LNCAP (cell line): ENCODE measurements at regions not wholly inside any gene's neighbourhood (a gene's known extent, or its start where the extent isn't known, plus 50 kb on each side); places are given as distances from the start of the nearest gene placed in this dataset.

Source experiments
- TF ChIP-seq, protein P1 (sequence below): fragments of 450-650 bp; IDR thresholded peaks from 2 replicates; pipeline ENCODE4 v1.5.1; 2017; ENCODE audit warnings: mild to moderate bottlenecking

GRCh38 chr12:4012977-4013968 is 140.1 kb upstream of the PARP11 start:
- TF ChIP-seq, protein P1, sequence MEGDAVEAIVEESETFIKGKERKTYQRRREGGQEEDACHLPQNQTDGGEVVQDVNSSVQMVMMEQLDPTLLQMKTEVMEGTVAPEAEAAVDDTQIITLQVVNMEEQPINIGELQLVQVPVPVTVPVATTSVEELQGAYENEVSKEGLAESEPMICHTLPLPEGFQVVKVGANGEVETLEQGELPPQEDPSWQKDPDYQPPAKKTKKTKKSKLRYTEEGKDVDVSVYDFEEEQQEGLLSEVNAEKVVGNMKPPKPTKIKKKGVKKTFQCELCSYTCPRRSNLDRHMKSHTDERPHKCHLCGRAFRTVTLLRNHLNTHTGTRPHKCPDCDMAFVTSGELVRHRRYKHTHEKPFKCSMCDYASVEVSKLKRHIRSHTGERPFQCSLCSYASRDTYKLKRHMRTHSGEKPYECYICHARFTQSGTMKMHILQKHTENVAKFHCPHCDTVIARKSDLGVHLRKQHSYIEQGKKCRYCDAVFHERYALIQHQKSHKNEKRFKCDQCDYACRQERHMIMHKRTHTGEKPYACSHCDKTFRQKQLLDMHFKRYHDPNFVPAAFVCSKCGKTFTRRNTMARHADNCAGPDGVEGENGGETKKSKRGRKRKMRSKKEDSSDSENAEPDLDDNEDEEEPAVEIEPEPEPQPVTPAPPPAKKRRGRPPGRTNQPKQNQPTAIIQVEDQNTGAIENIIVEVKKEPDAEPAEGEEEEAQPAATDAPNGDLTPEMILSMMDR: no peak

DNA sequence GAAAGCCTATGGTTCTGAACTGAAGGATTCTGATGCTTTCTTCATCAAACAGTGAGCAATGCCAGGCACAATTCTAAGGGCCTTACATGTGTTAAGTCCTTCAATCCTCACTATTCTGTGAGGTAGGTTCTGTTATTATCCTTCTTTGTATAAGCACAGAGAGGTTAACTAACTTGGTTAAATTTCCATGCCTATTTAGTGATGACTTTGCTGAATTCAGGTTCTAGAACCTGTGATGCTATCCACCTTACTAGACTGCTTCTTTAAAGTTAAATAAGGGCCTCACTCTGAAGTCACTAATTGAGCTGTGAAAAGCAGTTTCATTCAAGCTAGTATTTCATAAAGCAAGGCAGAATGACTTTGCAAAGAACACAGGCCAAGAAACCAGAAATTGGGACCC is 138.9 kb upstream of the PARP11 start:
- TF ChIP-seq, protein P1: no peak

- TF ChIP-seq, protein P1: no peak
Observed at GRCh38 chr12:4011597-4011996, 138.4 kb upstream of the PARP11 start.

DNA sequence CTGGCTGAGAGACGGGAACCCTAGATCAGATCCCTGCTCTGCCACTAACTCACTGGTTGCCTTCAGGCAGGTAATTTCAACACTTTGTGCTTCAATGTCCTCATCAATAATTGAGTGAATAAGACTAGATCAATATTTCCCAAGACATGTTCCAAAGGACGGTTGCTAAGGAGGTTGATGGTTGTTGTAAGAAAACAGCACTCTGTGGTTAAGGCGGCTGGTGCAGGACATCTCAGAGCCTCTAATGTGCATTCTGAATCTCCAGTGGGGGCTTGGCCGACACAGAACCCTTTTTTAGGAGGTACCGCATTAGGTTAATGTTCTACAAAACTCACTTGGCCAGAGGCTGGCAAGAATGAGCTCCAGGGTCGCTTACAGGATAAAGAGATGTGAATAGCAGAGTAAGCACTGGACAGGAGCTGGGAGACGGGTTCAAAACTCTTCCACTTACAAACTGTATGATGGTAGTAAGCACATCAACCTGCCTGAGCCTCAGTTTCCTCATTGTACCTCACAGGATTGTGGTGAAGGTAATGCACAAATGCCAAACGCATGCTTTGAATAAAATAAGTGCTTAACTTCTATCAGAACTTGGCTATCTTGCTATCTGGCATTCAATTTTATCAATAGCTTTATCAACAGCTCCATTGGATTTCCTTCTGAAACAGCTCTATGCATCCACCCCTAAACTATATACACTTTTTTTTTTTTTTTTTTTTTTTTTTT is 136.9 kb upstream of the PARP11 start:
- TF ChIP-seq, protein P1: no peak

DNA sequence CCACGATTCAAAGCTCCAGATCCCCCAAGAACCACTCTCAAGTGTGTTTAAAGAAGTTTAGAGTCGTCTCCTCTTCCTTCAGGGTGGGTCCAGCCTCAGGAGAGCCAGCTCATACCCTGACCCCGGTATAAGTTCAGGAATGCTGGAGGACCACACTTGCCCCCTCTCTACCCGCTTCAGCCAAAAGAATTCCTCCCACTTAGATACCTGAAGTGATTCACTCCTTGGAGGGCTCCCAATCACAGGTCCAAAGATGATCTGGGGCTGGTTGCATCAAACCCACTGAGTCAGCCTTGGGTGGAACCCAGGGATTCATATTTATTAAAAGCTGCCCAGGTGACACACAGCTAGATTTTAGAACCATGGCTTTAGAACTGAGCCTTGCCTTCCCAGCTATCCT is 133.5 kb upstream of the PARP11 start:
- TF ChIP-seq, protein P1: no peak

DNA sequence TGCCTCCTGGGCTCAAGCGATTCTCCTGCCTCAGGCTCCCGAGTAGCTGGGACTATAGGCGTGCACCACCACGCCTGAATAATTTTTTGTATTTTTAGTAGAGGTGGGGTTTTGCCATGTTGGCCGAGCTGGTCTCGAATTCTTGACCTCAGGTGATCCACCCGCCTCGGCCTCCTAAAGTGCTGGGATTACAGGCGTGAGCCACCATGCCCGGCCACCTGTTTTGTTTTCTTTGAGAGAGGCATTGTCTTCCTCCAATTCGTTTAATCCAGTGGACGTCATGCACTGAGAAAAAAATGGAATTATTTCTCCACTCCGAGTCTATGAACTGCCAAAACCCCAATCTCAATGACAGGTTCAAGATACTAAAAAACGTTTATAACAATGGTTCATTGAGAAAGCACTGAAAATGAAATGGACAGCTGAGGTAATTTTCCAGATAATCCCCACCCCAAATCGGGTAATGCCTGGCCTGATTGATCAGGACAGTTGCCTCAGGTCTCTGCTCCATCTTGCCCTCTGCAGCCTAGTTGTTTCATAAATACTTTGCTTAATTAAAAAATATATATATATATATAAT is 132.7 kb upstream of the PARP11 start:
- TF ChIP-seq, protein P1: no peak

GRCh38 chr12:4003576-4003975 is 130.4 kb upstream of the PARP11 start:
- TF ChIP-seq, protein P1: no peak
